CD4-positive, alpha-beta T cell (primary cell): ENCODE measurements at regions not wholly inside any gene's neighbourhood (a gene's known extent, or its start where the extent isn't known, plus 50 kb on each side); places are given as distances from the start of the nearest gene placed in this dataset.

ENCODE experiments used
- ATAC-seq: fragments of 200-7000 bp; cut with Tn5 transposase; one replicate; pipeline ENCODE4 v1.10.0; 2022; ENCODE audit warnings: mild to moderate bottlenecking; ENCODE audit not compliant: poor library complexity
- CTCF ChIA-PET: fragments of 350-600 bp; sonication (Branson Sonifier 250); formaldehyde crosslinking; loops from one replicate; lab custom pipeline; 2021; ENCODE audit warnings: antibody characterized with exemption, inconsistent platforms; lab: Charles Lee
- POLR2A ChIA-PET: fragments of 350-600 bp; sonication (Branson Sonifier 250); formaldehyde crosslinking; loops from one replicate; lab custom pipeline; 2021; ENCODE audit warnings: antibody characterized with exemption, inconsistent platforms; lab: Charles Lee
- DNase-seq, 14 experiments: peaks; one replicate each; pipeline ENCODE4 v3.0.0-alpha.2; 2013 to 2020; ENCODE audit warnings: mixed read lengths in 2 of 14
- H3K27ac ChIP-seq, 2 donors: one replicate each; pipeline versions ENCODE4 v1.5.1 to v1.7.0; 2013; ENCODE audit warnings: low read length in 2 of 2, low read depth in 1 of 2, mild to moderate bottlenecking in 1 of 2
- H3K27me3 ChIP-seq, 2 experiments: 1 replicate in 1 of 2; 2 replicates in 1 of 2; pipeline versions ENCODE4 v1.6.1 to v1.7.0; 2013; ENCODE audit warnings: low read length in 2 of 2, control low read depth in 1 of 2, mild to moderate bottlenecking in 1 of 2, moderate library complexity in 1 of 2; ENCODE audit not compliant: insufficient read depth in 2 of 2, control insufficient read depth in 1 of 2
- H3K36me3 ChIP-seq: one replicate; pipeline ENCODE4 v1.6.1; 2013; ENCODE audit warnings: low read length, control low read depth; ENCODE audit not compliant: insufficient read depth
- H3K4me1 ChIP-seq: one replicate; pipeline ENCODE4 v1.6.1; 2013; ENCODE audit warnings: low read length, control low read depth; ENCODE audit not compliant: insufficient read depth
- H3K4me3 ChIP-seq: one replicate; pipeline ENCODE4 v1.5.1; 2013; ENCODE audit warnings: mild to moderate bottlenecking, low read length, moderate library complexity
- H3K9me3 ChIP-seq, 2 experiments: 1 replicate in 1 of 2; 2 replicates in 1 of 2; pipeline versions ENCODE4 v1.6.1 to v1.7.0; 2013; ENCODE audit warnings: low read length in 2 of 2, mild to moderate bottlenecking in 2 of 2, control low read depth in 1 of 2, moderate library complexity in 1 of 2; ENCODE audit not compliant: control insufficient read depth in 1 of 2, insufficient read depth in 1 of 2
- H3K27ac Mint-ChIP-seq: one replicate; pipeline ENCODE4 v1.8.0; 2020; ENCODE audit warnings: mixed read lengths
- H3K27me3 Mint-ChIP-seq: one replicate; pipeline ENCODE4 v1.8.0; 2021; ENCODE audit warnings: mixed read lengths
- H3K36me3 Mint-ChIP-seq: one replicate; pipeline ENCODE4 v1.8.0; 2021; ENCODE audit warnings: low read depth, mixed read lengths
- H3K4me1 Mint-ChIP-seq: one replicate; pipeline ENCODE4 v1.8.0; 2021; ENCODE audit warnings: low read depth, mixed read lengths
- H3K4me3 Mint-ChIP-seq: one replicate; pipeline ENCODE4 v1.8.0; 2020; ENCODE audit warnings: mild to moderate bottlenecking, mixed read lengths
- H3K9me3 Mint-ChIP-seq: one replicate; pipeline ENCODE4 v1.8.0; 2020; ENCODE audit warnings: mixed read lengths
- intact Hi-C, 2 experiments: fragments of 100-400 bp; cut with DNase I in 1 of 2; cut with micrococcal nuclease in 1 of 2; formaldehyde crosslinking; loops; one replicate each; pipeline versions ENCODE4 v1.15.1 to v1.9.0; 2023 to 2025; cut with DNase I, micrococcal nuclease
- TF ChIP-seq, protein P1 (sequence below): fragments of 200-600 bp; IDR thresholded peaks from one replicate; pipeline ENCODE4 v1.8.0; 2022; ENCODE audit warnings: antibody characterized with exemption, mild to moderate bottlenecking

DNA sequence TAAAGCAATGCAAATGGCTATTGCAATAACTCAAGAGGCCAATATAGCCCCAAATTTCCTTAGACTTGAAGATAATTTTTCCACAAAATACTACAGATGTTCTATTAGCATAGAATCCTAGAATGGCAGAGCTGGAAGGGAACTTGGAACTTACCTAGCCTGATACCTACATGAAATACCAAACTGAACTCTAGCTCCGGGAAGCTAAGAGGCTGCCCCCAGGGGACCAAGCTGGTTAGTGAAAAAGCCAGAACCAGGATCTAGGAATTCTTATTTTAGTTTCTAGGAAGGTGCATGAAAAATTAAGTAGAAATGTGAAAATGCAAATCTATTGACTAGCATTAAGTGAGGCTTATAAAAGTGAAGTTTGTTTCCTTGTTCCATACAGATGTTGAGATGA lies 256.0 kb upstream of the CBLB start:
- Mint-ChIP-seq H3K36me3 (no peaks in the 10 kb centered on the region), H3K4me1 (peaks cover 2% of the 10 kb centered on the region), H3K27me3 (no peaks in the 10 kb centered on the region), H3K27ac (no peak overlapping the region), H3K9me3 (no peaks in the 10 kb centered on the region), H3K4me3 (no peak overlapping the region)
- Histone ChIP-seq H3K4me1 (no peaks in the 10 kb centered on the region), H3K36me3 (no peaks in the 10 kb centered on the region), H3K4me3 (no peak overlapping the region), H3K9me3 (no peaks in the 10 kb centered on the region), H3K27ac (no peak overlapping the region), H3K27me3 (no peaks in the 10 kb centered on the region)
- intact Hi-C loops, result no loop called here
- CTCF ChIA-PET, result no interaction called here
- TF ChIP-seq, protein P1, sequence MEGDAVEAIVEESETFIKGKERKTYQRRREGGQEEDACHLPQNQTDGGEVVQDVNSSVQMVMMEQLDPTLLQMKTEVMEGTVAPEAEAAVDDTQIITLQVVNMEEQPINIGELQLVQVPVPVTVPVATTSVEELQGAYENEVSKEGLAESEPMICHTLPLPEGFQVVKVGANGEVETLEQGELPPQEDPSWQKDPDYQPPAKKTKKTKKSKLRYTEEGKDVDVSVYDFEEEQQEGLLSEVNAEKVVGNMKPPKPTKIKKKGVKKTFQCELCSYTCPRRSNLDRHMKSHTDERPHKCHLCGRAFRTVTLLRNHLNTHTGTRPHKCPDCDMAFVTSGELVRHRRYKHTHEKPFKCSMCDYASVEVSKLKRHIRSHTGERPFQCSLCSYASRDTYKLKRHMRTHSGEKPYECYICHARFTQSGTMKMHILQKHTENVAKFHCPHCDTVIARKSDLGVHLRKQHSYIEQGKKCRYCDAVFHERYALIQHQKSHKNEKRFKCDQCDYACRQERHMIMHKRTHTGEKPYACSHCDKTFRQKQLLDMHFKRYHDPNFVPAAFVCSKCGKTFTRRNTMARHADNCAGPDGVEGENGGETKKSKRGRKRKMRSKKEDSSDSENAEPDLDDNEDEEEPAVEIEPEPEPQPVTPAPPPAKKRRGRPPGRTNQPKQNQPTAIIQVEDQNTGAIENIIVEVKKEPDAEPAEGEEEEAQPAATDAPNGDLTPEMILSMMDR, result no peak
- DNase-seq, result no peak
- POLR2A ChIA-PET, result no interaction called here
- no peak for ATAC-seq

DNA sequence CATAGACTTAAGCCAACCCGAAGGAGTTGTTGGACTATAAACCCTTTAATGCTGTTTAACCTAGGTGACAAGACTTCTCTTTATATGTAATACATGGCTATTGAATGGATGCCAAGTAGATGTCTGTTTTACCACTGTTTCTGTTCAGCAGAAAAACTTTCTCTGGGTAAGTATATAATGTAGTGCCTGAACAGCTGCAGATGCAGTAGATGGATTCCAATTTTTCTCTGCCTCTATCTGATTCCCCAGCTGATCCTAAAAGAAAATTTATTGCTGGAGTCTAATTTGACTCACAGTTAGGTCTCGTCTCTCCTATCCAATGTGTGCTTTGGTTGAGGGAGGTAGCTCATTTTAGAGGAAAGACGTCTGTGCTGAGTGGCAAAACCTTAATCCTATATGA lies 256.5 kb upstream of the CBLB start:
- no peak for ATAC-seq
- no peaks in the 10 kb centered on the region for H3K27me3 ChIP-seq
- H3K9me3 Mint-ChIP-seq, result no peaks in the 10 kb centered on the region
- DNase-seq, result no peak
- intact Hi-C loops, result no loop called here
- no peaks in the 10 kb centered on the region for H3K9me3 ChIP-seq
- H3K27ac ChIP-seq, result no peak overlapping the region
- H3K36me3 ChIP-seq, result no peaks in the 10 kb centered on the region
- H3K4me1 ChIP-seq, result no peaks in the 10 kb centered on the region
- CTCF ChIA-PET, result no interaction called here
- TF ChIP-seq, protein P1, result no peak
- H3K4me3 ChIP-seq, result no peak overlapping the region
- H3K27ac Mint-ChIP-seq, result no peak overlapping the region
- no peak overlapping the region for H3K4me3 Mint-ChIP-seq
- H3K4me1 Mint-ChIP-seq, result no peaks in the 10 kb centered on the region
- H3K27me3 Mint-ChIP-seq, result no peaks in the 10 kb centered on the region
- POLR2A ChIA-PET, result no interaction called here
- no peaks in the 10 kb centered on the region for H3K36me3 Mint-ChIP-seq

DNA sequence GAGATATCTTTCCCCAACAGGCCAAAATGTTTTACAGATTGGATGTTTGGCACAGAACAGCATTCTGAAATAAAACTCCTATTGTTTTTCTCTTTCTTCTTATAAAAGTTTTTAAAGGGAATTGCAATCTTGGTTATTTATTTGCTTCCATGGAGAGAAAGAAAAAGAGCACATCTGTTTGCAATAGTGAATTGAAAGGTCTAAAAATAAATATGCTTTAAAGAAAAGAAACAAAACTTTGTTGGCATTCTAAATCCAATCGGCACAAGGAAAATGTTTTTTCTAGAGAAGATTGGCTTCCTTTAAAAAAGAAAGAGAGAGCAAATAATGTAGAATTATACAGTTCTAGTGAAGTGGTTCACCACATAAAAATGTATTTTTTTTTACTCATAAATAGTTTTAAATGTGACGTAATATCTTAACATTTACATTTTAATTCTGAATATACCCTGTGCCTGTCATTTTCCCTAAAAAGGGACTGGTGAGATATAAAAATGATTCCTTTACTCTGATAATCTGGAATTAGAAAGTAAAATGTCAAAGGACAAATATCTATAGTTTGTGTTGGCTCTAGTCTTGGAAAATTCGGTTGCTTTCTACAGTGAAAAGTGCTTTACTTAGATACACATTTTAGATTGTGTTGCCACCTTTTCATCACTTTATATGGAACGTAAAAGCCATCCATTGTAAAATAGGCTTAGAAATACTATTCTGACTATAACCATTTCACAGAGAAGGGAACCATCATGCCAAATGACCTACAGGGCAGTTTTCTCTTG lies 257.4 kb upstream of the CBLB start:
- H3K27ac ChIP-seq, result no peak overlapping the region
- POLR2A ChIA-PET, result no interaction called here
- H3K27me3 ChIP-seq, result no peaks in the 10 kb centered on the region
- CTCF ChIA-PET, result no interaction called here
- no peaks in the 10 kb centered on the region for H3K4me1 Mint-ChIP-seq
- H3K4me3 ChIP-seq, result no peak overlapping the region
- ATAC-seq (no peak), DNase-seq (no peak)
- no peaks in the 10 kb centered on the region for H3K9me3 ChIP-seq
- H3K27me3 Mint-ChIP-seq, result no peaks in the 10 kb centered on the region
- no peaks in the 10 kb centered on the region for H3K4me1 ChIP-seq
- no peak overlapping the region for H3K4me3 Mint-ChIP-seq
- TF ChIP-seq, protein P1, result no peak
- no peaks in the 10 kb centered on the region for H3K9me3 Mint-ChIP-seq
- intact Hi-C loops, result no loop called here
- no peak overlapping the region for H3K27ac Mint-ChIP-seq
- H3K36me3 Mint-ChIP-seq, result no peaks in the 10 kb centered on the region
- H3K36me3 ChIP-seq, result no peaks in the 10 kb centered on the region
